ENCODE measurements at regions not wholly inside any gene's neighbourhood (a gene's known extent, or its start where the extent isn't known, plus 50 kb on each side); places are given as distances from the start of the nearest gene placed in this dataset.

DNA sequence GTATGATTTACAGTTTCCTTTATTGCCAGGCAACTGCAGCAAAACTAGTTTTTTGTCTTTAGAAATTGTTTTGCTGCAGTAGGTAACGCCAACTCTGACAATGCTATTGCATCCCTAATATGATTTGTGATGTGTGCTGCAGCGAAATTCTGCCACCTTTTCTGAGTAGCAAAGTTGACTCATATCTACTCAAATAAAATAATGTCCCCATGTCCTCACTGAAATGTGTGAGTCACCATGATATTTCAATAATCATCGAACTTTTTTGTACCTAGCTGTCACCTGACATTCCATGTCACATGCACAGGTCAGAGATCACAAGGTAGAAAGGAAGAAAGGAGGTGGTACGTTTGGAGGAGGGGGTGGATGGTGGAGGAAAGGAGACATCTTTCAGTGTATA is 205.0 kb downstream of the RAD51AP2 start:
- no peaks in the 10 kb centered on the region for H3K9me3 ChIP-seq
- no peak overlapping the region for H3K27ac ChIP-seq
- DNase-seq (ENCODE audit: low spot score), result no peak
- no peaks in the 10 kb centered on the region for H3K27me3 ChIP-seq (replicated peaks; ENCODE audit: insufficient read depth)
- no peaks in the 10 kb centered on the region for H3K4me1 ChIP-seq (replicated peaks)
- no peaks in the 10 kb centered on the region for H3K36me3 ChIP-seq
- H3K4me3 ChIP-seq, result no peak overlapping the region
- WGBS, result 84% methylated on average over 4 of the region's 4 CpGs
- intact Hi-C loops (cut with DNase I), result loop anchor here (10.0 kb wide), 1 partner anchor 538 kb away; no protein-coding TSS in a partner anchor
- TF ChIP-seq POLR2AphosphoS5 (IDR thresholded peaks at IDR 0.05) (no peak), POLR2A (IDR thresholded peaks at IDR 0.05) (no peak), CTCF (IDR thresholded peaks at IDR 0.05) (no peak)

- intact Hi-C loops (cut with DNase I), result loop anchor here (10.0 kb wide), 1 partner anchor 537 kb away; no protein-coding TSS in a partner anchor
- 43% methylated on average over 1 of the region's 1 CpG for WGBS
- no peaks in the 10 kb centered on the region for H3K4me1 ChIP-seq (replicated peaks)
- no peak overlapping the region for H3K4me3 ChIP-seq
- no peaks in the 10 kb centered on the region for H3K36me3 ChIP-seq
- H3K27me3 ChIP-seq (replicated peaks; ENCODE audit: insufficient read depth), result no peaks in the 10 kb centered on the region
- H3K27ac ChIP-seq, result no peak overlapping the region
- no peaks in the 10 kb centered on the region for H3K9me3 ChIP-seq
- DNase-seq (ENCODE audit: low spot score), result no peak
- TF ChIP-seq POLR2AphosphoS5 (IDR thresholded peaks at IDR 0.05) (no peak), POLR2A (IDR thresholded peaks at IDR 0.05) (no peak), CTCF (IDR thresholded peaks at IDR 0.05) (no peak)
Measured at GRCh38 chr2:17311771-17312511, 206.3 kb downstream of the RAD51AP2 start.

GRCh38 chr2:17311106-17311619 is 207.1 kb downstream of the RAD51AP2 start:
- H3K4me3 ChIP-seq, result no peak overlapping the region
- 97% methylated on average over 2 of the region's 2 CpGs for WGBS
- H3K27ac ChIP-seq, result no peak overlapping the region
- intact Hi-C loops (cut with DNase I), result loop anchor here (10.0 kb wide), 1 partner anchor 536 kb away; no protein-coding TSS in a partner anchor
- no peak for DNase-seq (ENCODE audit: low spot score)
- no peaks in the 10 kb centered on the region for H3K4me1 ChIP-seq (replicated peaks)
- no peaks in the 10 kb centered on the region for H3K36me3 ChIP-seq
- no peaks in the 10 kb centered on the region for H3K9me3 ChIP-seq
- TF ChIP-seq CTCF (IDR thresholded peaks at IDR 0.05), result no peak
- no peak for TF ChIP-seq POLR2A (IDR thresholded peaks at IDR 0.05)
- no peak for TF ChIP-seq POLR2AphosphoS5 (IDR thresholded peaks at IDR 0.05)
- no peaks in the 10 kb centered on the region for H3K27me3 ChIP-seq (replicated peaks; ENCODE audit: insufficient read depth)

GRCh38 chr2:17309741-17310339 is 208.4 kb downstream of the RAD51AP2 start:
- peak; percentile 28 for DNase-seq (ENCODE audit: low spot score)
- WGBS, result 32% methylated on average over 6 of the region's 6 CpGs

More at GRCh38 chr2:17309741-17310339, 208.4 kb downstream of the RAD51AP2 start:
- intact Hi-C loops (cut with DNase I), result loop anchor here (10.0 kb wide), 1 partner anchor 535 kb away; no protein-coding TSS in a partner anchor
- H3K4me3 ChIP-seq, result no peak overlapping the region
- no peaks in the 10 kb centered on the region for H3K36me3 ChIP-seq
- H3K27me3 ChIP-seq (replicated peaks; ENCODE audit: insufficient read depth), result no peaks in the 10 kb centered on the region
- no peaks in the 10 kb centered on the region for H3K4me1 ChIP-seq (replicated peaks)
- H3K9me3 ChIP-seq, result no peaks in the 10 kb centered on the region
- TF ChIP-seq POLR2AphosphoS5 (IDR thresholded peaks at IDR 0.05) (no peak), CTCF (IDR thresholded peaks at IDR 0.05) (peak; percentile 36 to 62 (median 57)), POLR2A (IDR thresholded peaks at IDR 0.05) (no peak)
- H3K27ac ChIP-seq, result no peak overlapping the region

All from prostate gland (tissue), 2 donors.